ENCODE measurements at regions not wholly inside any gene's neighbourhood (a gene's known extent, or its start where the extent isn't known, plus 50 kb on each side); places are given as distances from the start of the nearest gene placed in this dataset.

GRCh38 chr16:80230328-80231120, 310.3 kb upstream of the DYNLRB2 start:
- Histone ChIP-seq H3K27me3 (replicated peaks; ENCODE audit: insufficient read depth) (no peaks in the 10 kb centered on the region), H3K9me3 (no peaks in the 10 kb centered on the region), H3K4me3 (no peak overlapping the region), H3K27ac (peak overlapping the region in 1 of 2 donors; percentile 19), H3K4me1 (replicated peaks) (no peaks in the 10 kb centered on the region), H3K36me3 (no peaks in the 10 kb centered on the region)
- no peak for DNase-seq (ENCODE audit: low spot score)
- 73% methylated on average over 4 of the region's 4 CpGs for whole genome bisulfite sequencing
- intact Hi-C loops (cut with DNase I): no loop called here
- TF ChIP-seq POLR2AphosphoS5 (IDR thresholded peaks at IDR 0.05): no peak
- TF ChIP-seq, protein P1, sequence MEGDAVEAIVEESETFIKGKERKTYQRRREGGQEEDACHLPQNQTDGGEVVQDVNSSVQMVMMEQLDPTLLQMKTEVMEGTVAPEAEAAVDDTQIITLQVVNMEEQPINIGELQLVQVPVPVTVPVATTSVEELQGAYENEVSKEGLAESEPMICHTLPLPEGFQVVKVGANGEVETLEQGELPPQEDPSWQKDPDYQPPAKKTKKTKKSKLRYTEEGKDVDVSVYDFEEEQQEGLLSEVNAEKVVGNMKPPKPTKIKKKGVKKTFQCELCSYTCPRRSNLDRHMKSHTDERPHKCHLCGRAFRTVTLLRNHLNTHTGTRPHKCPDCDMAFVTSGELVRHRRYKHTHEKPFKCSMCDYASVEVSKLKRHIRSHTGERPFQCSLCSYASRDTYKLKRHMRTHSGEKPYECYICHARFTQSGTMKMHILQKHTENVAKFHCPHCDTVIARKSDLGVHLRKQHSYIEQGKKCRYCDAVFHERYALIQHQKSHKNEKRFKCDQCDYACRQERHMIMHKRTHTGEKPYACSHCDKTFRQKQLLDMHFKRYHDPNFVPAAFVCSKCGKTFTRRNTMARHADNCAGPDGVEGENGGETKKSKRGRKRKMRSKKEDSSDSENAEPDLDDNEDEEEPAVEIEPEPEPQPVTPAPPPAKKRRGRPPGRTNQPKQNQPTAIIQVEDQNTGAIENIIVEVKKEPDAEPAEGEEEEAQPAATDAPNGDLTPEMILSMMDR (IDR thresholded peaks at IDR 0.05): no peak
- no peak for TF ChIP-seq POLR2A (IDR thresholded peaks at IDR 0.05)

GRCh38 chr16:80226499-80226898, 314.3 kb upstream of the DYNLRB2 start:
- no peak for DNase-seq (ENCODE audit: low spot score)
- Histone ChIP-seq H3K4me1 (replicated peaks) (no peaks in the 10 kb centered on the region), H3K36me3 (no peaks in the 10 kb centered on the region), H3K27me3 (replicated peaks; ENCODE audit: insufficient read depth) (no peaks in the 10 kb centered on the region), H3K9me3 (no peaks in the 10 kb centered on the region), H3K4me3 (no peak overlapping the region), H3K27ac (no peak overlapping the region)
- TF ChIP-seq, protein P1 (IDR thresholded peaks at IDR 0.05): no peak
- TF ChIP-seq POLR2A (IDR thresholded peaks at IDR 0.05): no peak
- no peak for TF ChIP-seq POLR2AphosphoS5 (IDR thresholded peaks at IDR 0.05)
- intact Hi-C loops (cut with DNase I): no loop called here

DNA sequence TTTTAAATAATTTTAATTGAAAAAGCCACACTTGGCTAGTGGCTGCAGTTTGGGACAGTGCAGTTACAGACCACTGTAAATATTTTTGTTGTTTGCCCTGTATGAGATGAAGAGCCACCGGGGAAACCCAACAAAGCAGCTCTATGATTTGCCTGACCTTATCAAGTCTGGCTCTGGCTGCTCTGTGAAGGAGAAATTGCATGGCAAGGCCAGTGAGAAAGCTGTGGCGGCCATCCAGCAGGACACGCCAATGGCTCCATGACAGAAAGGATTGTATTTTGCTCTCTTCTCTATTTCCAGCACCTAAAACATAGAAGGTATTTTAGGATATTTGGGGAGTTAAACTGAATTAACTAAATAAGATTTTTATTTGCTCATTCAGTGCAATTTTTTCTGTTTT, 330.0 kb upstream of the DYNLRB2 start:
- Histone ChIP-seq H3K27ac (no peak overlapping the region), H3K36me3 (no peaks in the 10 kb centered on the region), H3K27me3 (replicated peaks; ENCODE audit: insufficient read depth) (no peaks in the 10 kb centered on the region), H3K9me3 (no peaks in the 10 kb centered on the region), H3K4me1 (replicated peaks) (no peaks in the 10 kb centered on the region), H3K4me3 (no peak overlapping the region)
- intact Hi-C loops (cut with DNase I): no loop called here
- no peak for DNase-seq (ENCODE audit: low spot score)
- WGBS: 91% methylated on average over 3 of the region's 3 CpGs
- no peak for TF ChIP-seq POLR2A (IDR thresholded peaks at IDR 0.05)
- no peak for TF ChIP-seq POLR2AphosphoS5 (IDR thresholded peaks at IDR 0.05)
- TF ChIP-seq, protein P1 (IDR thresholded peaks at IDR 0.05): no peak

DNA sequence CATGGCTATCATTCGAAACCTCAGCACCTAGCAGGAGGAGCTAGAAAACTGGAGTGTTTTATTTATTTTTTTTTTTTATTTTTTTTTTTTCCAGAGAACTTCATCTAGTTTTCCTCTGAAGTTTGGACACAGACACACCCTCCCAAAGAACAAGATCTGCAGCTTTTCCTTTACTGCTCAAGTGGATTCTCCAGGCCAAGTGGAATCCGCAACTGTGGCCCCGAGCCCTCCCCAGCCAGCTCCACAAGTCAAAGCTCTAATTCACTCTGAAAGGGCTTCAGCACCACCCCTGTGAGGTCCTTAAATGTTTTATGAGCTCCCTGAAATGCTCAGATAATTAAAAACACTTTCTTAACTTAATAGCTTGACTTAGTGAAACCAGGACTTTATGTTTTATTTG, 332.1 kb upstream of the DYNLRB2 start:
- intact Hi-C loops (cut with DNase I): no loop called here
- TF ChIP-seq POLR2AphosphoS5 (IDR thresholded peaks at IDR 0.05): no peak
- TF ChIP-seq, protein P1 (IDR thresholded peaks at IDR 0.05): no peak
- no peak for TF ChIP-seq POLR2A (IDR thresholded peaks at IDR 0.05)

DNA sequence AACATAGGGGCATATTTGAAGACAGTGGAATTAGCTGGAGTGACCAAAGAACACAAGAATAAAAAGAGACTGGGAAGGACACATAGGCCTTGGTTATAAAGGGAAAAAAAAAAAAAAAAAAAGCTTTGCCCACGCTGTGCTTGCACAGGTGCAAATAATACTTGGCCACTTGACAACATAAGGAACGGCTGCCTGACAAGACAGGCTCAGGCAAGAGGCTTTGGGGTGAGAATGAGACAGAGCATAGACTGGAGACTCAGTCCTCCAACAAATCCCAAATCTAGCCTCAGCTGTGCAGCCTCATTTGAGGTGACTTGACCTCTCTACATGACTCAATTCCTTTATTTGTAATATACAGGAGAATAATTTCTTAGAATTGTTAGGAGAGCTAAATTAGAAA, 332.8 kb upstream of the DYNLRB2 start:
- TF ChIP-seq POLR2A (IDR thresholded peaks at IDR 0.05) (no peak), POLR2AphosphoS5 (IDR thresholded peaks at IDR 0.05) (no peak)
- TF ChIP-seq, protein P1 (IDR thresholded peaks at IDR 0.05): no peak
- no peaks in the 10 kb centered on the region for H3K27me3 ChIP-seq (replicated peaks; ENCODE audit: insufficient read depth)
- peak; percentile 16 for DNase-seq (ENCODE audit: low spot score)
- 20% methylated on average over 2 of the region's 2 CpGs for WGBS
- H3K4me1 ChIP-seq (replicated peaks): no peaks in the 10 kb centered on the region
- no peaks in the 10 kb centered on the region for H3K36me3 ChIP-seq
- no peak overlapping the region for H3K4me3 ChIP-seq
- no peaks in the 10 kb centered on the region for H3K9me3 ChIP-seq
- H3K27ac ChIP-seq: no peak overlapping the region
- intact Hi-C loops (cut with DNase I): no loop called here

More for the DNA sequence above, 332.1 kb upstream of the DYNLRB2 start:
- H3K4me3 ChIP-seq: no peak overlapping the region
- no peaks in the 10 kb centered on the region for H3K27me3 ChIP-seq (replicated peaks; ENCODE audit: insufficient read depth)
- no peak overlapping the region for H3K27ac ChIP-seq
- no peak for DNase-seq (ENCODE audit: low spot score)
- no peaks in the 10 kb centered on the region for H3K36me3 ChIP-seq
- H3K4me1 ChIP-seq (replicated peaks): no peaks in the 10 kb centered on the region
- 52% methylated on average over 3 of the region's 3 CpGs for WGBS
- H3K9me3 ChIP-seq: no peaks in the 10 kb centered on the region
